Adipocyte (in vitro differentiated cells): ENCODE measurements at regions not wholly inside any gene's neighbourhood (a gene's known extent, or its start where the extent isn't known, plus 50 kb on each side); places are given as distances from the start of the nearest gene placed in this dataset.

ENCODE experiments used
- DNase-seq: peaks from one replicate; pipeline ENCODE4 v3.0.0-alpha.2; 2015; ENCODE audit warnings: low read depth
- H3K27me3 ChIP-seq: replicated peaks from 2 replicates; pipeline ENCODE4 v1.7.0; 2013; ENCODE audit warnings: mild to moderate bottlenecking, low read length, moderate library complexity; ENCODE audit not compliant: control insufficient read depth, insufficient read depth
- H3K36me3 ChIP-seq: 2 replicates; pipeline ENCODE4 v1.7.0; 2013; ENCODE audit warnings: low read length, mild to moderate bottlenecking, moderate library complexity; ENCODE audit not compliant: control insufficient read depth, insufficient read depth, severe bottlenecking
- H3K4me1 ChIP-seq: 2 replicates; pipeline ENCODE4 v1.7.0; 2013; ENCODE audit warnings: mild to moderate bottlenecking, low read length, moderate library complexity; ENCODE audit not compliant: control insufficient read depth, insufficient read depth
- H3K4me3 ChIP-seq: 2 replicates; pipeline ENCODE4 v1.7.0; 2013; ENCODE audit warnings: mild to moderate bottlenecking, low read length, moderate library complexity
- H3K9ac ChIP-seq: 2 replicates; pipeline ENCODE4 v1.7.0; 2013; ENCODE audit warnings: mild to moderate bottlenecking, low read length, moderate library complexity
- H3K9me3 ChIP-seq: 2 replicates; pipeline ENCODE4 v1.7.0; 2013; ENCODE audit warnings: mild to moderate bottlenecking, low read length, moderate library complexity; ENCODE audit not compliant: control insufficient read depth

DNA sequence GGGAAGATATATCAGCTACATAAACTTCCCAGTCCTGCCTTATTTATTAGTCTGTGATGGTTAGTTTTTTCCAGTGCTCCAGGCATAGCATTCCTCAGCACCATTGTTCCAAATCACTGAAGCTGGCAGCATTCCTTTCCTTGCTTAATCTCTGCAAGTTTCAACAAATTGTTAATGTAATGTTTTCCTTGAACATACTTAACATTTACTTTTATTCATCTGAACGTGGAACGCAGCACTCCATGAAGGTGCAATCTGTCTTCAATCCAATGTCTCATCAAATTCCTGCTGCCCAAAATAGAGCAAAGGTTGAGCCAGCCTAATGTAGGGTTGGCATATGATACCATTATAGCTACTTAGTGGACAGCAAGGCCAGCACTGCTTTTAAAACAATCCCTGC, 441.1 kb upstream of the RBFOX1 start:
- DNase-seq = no peak
- H3K4me1 ChIP-seq = no peaks in the 10 kb centered on the region
- no peaks in the 10 kb centered on the region for H3K9me3 ChIP-seq
- H3K4me3 ChIP-seq = no peak overlapping the region
- H3K9ac ChIP-seq = no peak overlapping the region
- no peaks in the 10 kb centered on the region for H3K27me3 ChIP-seq
- no peaks in the 10 kb centered on the region for H3K36me3 ChIP-seq

DNA sequence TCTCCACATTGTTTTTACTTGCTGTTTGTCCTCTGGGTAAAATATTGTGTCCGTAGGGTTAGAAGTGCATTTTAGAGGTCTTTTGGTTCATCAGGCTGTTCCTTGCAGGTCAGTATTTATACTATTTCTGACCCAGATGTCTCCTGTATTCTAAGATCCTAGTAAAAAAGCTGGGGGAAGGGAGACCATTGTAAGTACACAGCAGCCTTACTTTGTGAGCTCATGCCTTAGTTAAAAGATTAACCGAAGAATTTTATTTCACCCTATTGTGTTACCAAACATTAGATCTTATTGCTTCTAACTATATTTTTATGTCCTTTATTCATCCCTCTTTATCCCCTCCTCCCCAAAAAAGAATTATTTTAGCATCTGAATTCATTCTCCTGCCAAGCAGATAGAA, 444.1 kb upstream of the RBFOX1 start:
- no peak for DNase-seq
- H3K36me3 ChIP-seq = no peaks in the 10 kb centered on the region
- no peaks in the 10 kb centered on the region for H3K9me3 ChIP-seq
- no peak overlapping the region for H3K4me3 ChIP-seq
- no peak overlapping the region for H3K9ac ChIP-seq
- H3K4me1 ChIP-seq = no peaks in the 10 kb centered on the region
- no peaks in the 10 kb centered on the region for H3K27me3 ChIP-seq

DNA sequence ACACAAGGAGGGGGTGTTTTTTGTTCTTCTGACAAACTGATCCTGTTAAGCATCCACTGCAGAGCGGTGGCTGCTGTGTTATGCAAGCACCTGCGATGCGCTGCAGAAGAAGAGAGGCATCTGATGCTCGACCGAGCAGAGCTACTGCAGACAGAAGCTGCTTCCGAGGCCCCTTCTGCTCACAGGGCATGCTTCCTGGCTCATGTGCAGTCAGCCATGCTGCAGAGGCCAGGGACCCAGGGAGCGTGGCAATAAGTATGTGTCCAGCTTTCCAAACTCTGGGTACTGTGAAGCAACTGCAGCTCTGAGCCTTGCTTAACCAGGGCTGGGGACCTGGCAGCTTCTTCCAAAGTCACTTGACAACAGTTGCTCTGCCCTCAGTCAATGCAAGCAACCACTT, 448.6 kb upstream of the RBFOX1 start:
- H3K27me3 ChIP-seq = no peaks in the 10 kb centered on the region
- no peaks in the 10 kb centered on the region for H3K9me3 ChIP-seq
- DNase-seq = no peak
- H3K9ac ChIP-seq = no peak overlapping the region
- H3K36me3 ChIP-seq = no peaks in the 10 kb centered on the region
- H3K4me1 ChIP-seq = no peaks in the 10 kb centered on the region
- H3K4me3 ChIP-seq = no peak overlapping the region

DNA sequence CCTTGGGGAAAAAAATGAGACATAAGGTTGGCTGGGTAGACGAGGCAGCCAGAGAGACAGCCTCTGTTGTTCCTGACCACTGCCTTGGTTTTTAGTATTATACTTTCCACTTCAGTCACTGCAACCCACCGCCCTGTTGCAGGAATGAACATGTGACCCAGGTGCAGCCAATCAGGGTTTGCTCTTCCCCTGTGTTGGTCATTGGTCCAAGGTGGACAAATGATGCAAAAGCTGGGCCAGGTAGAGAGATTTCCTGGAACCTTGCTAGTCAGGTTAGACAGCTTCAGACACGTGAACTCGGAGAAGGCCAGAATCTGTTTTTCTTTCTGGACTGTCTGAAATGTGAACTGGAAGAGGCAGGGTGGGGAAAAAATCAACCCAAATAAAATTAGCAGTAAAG, 452.4 kb upstream of the RBFOX1 start:
- H3K4me1 ChIP-seq = no peaks in the 10 kb centered on the region
- H3K27me3 ChIP-seq = no peaks in the 10 kb centered on the region
- H3K9me3 ChIP-seq = no peaks in the 10 kb centered on the region
- no peak overlapping the region for H3K4me3 ChIP-seq
- no peaks in the 10 kb centered on the region for H3K36me3 ChIP-seq
- no peak for DNase-seq
- no peak overlapping the region for H3K9ac ChIP-seq

DNA sequence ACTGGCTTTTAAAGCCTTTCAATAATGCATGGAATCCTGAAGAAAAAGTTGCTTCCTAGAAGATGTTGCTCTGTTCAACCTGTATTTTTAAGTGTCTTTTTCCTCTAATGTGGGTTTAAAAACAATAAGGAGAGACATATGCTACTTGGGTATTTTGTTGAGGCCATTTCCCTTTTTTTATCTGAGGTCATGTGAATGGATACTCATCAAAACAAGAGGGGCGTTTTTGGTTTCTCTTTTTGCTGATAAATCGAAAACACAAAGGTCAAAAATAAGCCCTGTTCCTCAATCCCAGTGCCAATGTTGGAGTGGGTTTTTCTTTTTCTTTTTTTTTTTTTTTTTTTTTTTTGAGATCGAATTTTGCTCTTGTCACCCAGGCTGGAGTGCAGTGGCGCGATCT, 468.0 kb upstream of the RBFOX1 start:
- Histone ChIP-seq H3K4me1 (no peaks in the 10 kb centered on the region), H3K36me3 (no peaks in the 10 kb centered on the region), H3K4me3 (no peak overlapping the region), H3K9me3 (no peaks in the 10 kb centered on the region), H3K27me3 (no peaks in the 10 kb centered on the region), H3K9ac (no peak overlapping the region)
- no peak for DNase-seq

DNA sequence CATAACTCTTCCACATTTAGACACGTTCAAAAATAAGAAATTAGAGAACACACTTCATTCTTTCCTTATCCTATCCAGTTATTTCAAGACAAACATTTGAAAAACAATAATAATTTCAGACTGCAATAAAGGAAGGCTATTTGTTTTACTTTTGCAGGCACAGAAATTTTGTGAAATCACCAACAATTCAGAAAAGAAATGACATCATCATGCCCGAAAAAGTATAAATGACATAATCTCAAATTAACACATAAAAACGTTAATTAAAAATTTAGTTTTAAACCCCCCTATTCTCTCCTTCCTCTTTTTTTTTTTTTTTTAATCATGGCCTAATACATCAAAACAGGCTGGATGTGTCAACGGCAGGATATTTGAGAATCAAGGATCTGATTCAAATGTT, 468.4 kb upstream of the RBFOX1 start:
- H3K4me3 ChIP-seq = no peak overlapping the region
- no peaks in the 10 kb centered on the region for H3K9me3 ChIP-seq
- H3K9ac ChIP-seq = no peak overlapping the region
- no peak for DNase-seq
- no peaks in the 10 kb centered on the region for H3K27me3 ChIP-seq
- H3K36me3 ChIP-seq = no peaks in the 10 kb centered on the region
- no peaks in the 10 kb centered on the region for H3K4me1 ChIP-seq

DNA sequence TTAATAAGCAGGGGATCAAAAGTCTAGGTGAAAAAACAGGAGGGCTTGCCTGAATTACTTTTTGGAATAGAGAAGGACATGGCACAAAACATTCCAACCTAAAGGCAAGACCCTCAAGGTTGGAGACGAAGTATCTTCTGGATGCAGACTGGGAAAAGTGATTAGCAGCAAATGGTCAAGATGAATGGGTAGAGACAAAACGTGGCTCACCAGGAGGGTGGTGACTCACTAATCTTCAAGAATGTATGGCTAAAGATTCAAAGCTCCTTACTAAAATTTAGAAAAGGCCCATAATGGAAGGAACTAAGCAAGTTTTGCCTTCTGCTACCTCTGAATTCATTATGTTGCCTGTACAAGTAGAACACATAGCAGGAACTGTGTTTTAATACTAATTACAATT, 469.5 kb upstream of the RBFOX1 start:
- H3K36me3 ChIP-seq = no peaks in the 10 kb centered on the region
- H3K9ac ChIP-seq = no peak overlapping the region
- no peak for DNase-seq
- H3K9me3 ChIP-seq = no peaks in the 10 kb centered on the region
- no peaks in the 10 kb centered on the region for H3K4me1 ChIP-seq
- H3K27me3 ChIP-seq = no peaks in the 10 kb centered on the region
- H3K4me3 ChIP-seq = no peak overlapping the region

DNA sequence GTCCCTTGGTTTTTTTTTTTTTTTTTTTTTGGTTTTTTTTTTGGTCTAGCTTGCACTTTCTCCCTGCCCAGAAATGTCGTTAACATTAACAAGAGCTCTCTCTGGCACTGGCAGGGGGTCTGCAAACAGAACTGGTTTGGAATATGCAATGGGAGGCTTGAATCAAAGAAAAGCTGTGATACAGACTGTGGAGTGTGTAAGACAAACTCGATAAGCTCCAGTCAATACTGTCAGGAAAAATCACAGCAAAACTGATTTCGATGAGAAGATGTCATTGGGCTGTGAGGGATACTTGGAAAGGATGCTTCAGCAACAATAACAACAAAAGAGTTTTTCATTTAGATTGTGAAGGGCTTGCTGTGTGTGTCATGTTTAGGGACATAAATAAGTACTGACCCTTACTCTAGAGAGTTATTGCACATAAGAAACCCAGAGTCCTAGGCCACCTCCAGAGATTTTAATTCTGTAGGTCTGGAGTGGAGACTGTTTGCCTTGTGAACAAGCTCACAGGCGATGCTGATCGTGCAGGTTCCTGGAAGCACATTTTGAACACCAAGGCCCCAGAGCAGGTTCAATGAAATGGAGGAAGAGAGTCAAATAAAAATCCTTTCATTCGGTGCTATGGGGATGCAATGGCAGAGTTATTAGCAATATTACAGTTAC, 470.7 kb upstream of the RBFOX1 start:
- no peak for DNase-seq
- H3K36me3 ChIP-seq = no peaks in the 10 kb centered on the region
- no peak overlapping the region for H3K4me3 ChIP-seq
- H3K27me3 ChIP-seq = no peaks in the 10 kb centered on the region
- H3K9me3 ChIP-seq = no peaks in the 10 kb centered on the region
- no peaks in the 10 kb centered on the region for H3K4me1 ChIP-seq
- no peak overlapping the region for H3K9ac ChIP-seq

DNA sequence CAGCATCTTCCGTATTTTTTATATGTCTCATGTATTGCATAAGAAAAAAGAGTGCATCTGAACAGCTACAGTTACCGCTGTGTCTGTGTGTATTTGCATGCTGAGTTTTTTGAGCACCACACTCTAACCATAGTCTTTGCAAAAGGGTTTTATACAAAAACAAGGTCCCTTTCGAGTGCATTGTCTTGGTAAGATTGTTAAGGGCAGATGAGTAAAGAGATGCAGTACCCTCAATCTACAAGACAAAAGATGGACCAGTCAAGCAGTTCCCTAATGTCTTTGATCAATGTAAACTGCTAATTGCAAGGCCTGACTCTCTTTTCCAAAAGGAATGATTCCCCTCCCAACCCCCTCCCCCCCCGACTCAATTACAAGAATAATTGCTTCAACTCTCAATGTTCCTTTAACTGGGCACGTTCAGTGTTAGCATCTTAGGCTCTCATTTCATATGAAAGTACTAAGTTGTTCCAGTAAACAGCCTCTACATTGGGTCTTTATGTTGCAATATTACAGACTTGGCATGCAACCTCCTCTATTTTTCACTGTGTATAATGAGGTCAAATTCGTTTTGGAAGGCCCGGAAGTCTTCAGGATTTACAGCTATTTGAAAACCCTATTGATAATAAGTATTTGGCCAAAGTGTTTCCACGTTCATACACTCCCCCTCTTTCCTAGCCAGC, 471.4 kb upstream of the RBFOX1 start:
- H3K4me1 ChIP-seq = no peaks in the 10 kb centered on the region
- no peak overlapping the region for H3K9ac ChIP-seq
- H3K36me3 ChIP-seq = no peaks in the 10 kb centered on the region
- no peaks in the 10 kb centered on the region for H3K27me3 ChIP-seq
- no peak for DNase-seq
- H3K9me3 ChIP-seq = no peaks in the 10 kb centered on the region
- no peak overlapping the region for H3K4me3 ChIP-seq

DNA sequence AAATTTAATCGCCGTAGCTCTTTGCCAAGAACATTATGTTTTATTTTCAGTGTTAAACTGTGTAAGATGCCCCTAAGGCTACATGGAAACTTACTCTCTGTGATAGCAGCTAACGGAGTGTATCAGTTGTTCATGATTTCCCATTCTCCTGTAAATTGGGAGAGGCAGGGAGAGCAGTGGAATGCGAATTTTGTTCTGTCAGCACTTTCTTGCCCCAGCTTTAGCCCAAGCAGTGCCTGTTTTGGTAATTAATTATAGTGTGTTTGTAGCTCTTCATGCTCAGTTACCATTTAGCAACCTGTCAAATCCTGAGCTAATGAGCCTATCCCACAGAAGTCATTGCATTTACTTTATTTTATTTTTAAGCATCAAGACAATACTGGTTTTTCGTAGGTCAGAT, 475.1 kb upstream of the RBFOX1 start:
- H3K9ac ChIP-seq = no peak overlapping the region
- H3K27me3 ChIP-seq = no peaks in the 10 kb centered on the region
- no peaks in the 10 kb centered on the region for H3K36me3 ChIP-seq
- no peaks in the 10 kb centered on the region for H3K9me3 ChIP-seq
- H3K4me1 ChIP-seq = no peaks in the 10 kb centered on the region
- no peak overlapping the region for H3K4me3 ChIP-seq
- no peak for DNase-seq

DNA sequence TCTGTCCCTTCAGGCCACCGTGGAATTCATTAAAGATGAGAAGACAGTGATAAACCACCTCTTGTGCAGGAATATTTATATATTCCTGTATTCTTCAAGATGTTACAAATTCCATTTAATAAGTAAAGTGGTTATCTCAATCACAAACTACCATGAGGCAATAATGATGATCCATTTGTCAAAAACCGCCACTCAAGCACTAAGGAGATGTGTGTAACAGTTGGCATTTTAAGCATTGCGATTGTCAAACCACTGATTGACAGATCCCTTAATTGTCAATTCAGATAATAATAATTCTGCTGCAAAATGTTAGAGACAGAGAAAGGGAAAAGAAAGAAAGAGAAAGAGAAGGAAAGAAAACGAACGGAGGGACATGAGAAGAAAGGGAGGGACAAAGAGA, 476.1 kb upstream of the RBFOX1 start:
- no peak for DNase-seq
- Histone ChIP-seq H3K9ac (no peak overlapping the region), H3K36me3 (no peaks in the 10 kb centered on the region), H3K27me3 (no peaks in the 10 kb centered on the region), H3K4me3 (no peak overlapping the region), H3K9me3 (no peaks in the 10 kb centered on the region), H3K4me1 (no peaks in the 10 kb centered on the region)

DNA sequence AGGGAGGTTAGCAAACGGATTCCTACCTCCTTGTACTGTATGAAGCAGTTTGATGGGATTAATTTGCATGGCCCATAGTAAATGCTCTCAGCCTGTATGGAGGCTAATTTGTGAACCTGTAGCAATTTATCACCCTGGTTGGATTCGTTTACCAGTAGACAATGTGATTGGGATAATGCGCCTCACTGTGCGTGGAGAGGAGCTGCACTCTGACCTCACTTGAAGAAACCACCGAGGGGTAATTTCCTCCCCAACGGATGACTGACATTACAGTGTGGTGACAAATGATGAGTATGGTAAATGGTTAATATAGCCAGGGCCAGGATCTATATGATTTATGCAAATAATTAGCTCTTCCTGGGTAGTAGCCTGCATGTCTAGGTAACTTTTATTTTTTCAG, 479.1 kb upstream of the RBFOX1 start:
- Histone ChIP-seq H3K9ac (no peak overlapping the region), H3K4me1 (no peaks in the 10 kb centered on the region), H3K36me3 (no peaks in the 10 kb centered on the region), H3K27me3 (no peaks in the 10 kb centered on the region), H3K4me3 (no peak overlapping the region), H3K9me3 (no peaks in the 10 kb centered on the region)
- DNase-seq = no peak
